ENCODE measurements at regions not wholly inside any gene's neighbourhood (a gene's known extent, or its start where the extent isn't known, plus 50 kb on each side); places are given as distances from the start of the nearest gene placed in this dataset.

- H2AFZ ChIP-seq (ENCODE audit: low read depth, low read length, poor library complexity, severe bottlenecking) = no peak overlapping the region
- no peaks in the 10 kb centered on the region for H3K9me3 ChIP-seq (ENCODE audit: control insufficient read depth in 1 of 2, insufficient read depth in 1 of 2, low read depth in 1 of 2, low read length in 2 of 2)
- no peak overlapping the region for H3K4me2 ChIP-seq (ENCODE audit: low read length)
- no peaks in the 10 kb centered on the region for H4K20me1 ChIP-seq (ENCODE audit: insufficient read depth)
- intact Hi-C loops (cut with micrococcal nuclease) = no loop called here
- DNase-seq (ENCODE audit: low read depth, low spot score) (no peak), ATAC-seq (no peak)
- no peak overlapping the region for H3K4me3 ChIP-seq (replicated peaks in 1 of 2; ENCODE audit: low read depth in 1 of 2, low read length in 2 of 2)
- ChIA-PET RAD21 (ENCODE audit: low non-redundant PET in 1 of 2, low total read pairs in 2 of 2, uncharacterized antibody in 2 of 2, unreplicated experiment in 2 of 2) (no interaction called here), CTCF (no interaction called here), POLR2A (interaction anchor here (1.0 kb wide), 1 partner anchor 23 kb away, joined by 3 read pairs; no protein-coding TSS in a partner anchor)
- BruUV-seq (replicated peaks) = no TSS peak
- no peak overlapping the region for H3K9ac ChIP-seq (ENCODE audit: low read length)
- H3K27me3 ChIP-seq (ENCODE audit: insufficient read depth, low read length) = no peaks in the 10 kb centered on the region
- no peaks in the 10 kb centered on the region for H3K36me3 ChIP-seq (ENCODE audit: control insufficient read depth in 1 of 2, insufficient read depth in 2 of 2, low read length in 2 of 2)
- H3K4me1 ChIP-seq (ENCODE audit: control insufficient read depth in 1 of 2, insufficient read depth in 2 of 2, low read length in 2 of 2) = no peaks in the 10 kb centered on the region
- no peak overlapping the region for H3K27ac ChIP-seq (ENCODE audit: low read depth, low read length)
- H3K79me2 ChIP-seq (ENCODE audit: insufficient read depth, low read length) = no peaks in the 10 kb centered on the region
- TF ChIP-seq JUND (IDR thresholded peaks at IDR 0.05) (no peak), REST (IDR thresholded peaks at IDR 0.05; ENCODE audit: low read depth) (no peak), SIN3A (IDR thresholded peaks at IDR 0.05; ENCODE audit: low read depth) (no peak), SRF (IDR thresholded peaks at IDR 0.05; ENCODE audit: low read depth) (no peak), TCF7L2 (IDR thresholded peaks at IDR 0.05; ENCODE audit: borderline replicate concordance, extremely low read depth, insufficient read depth, insufficient read length) (no peak), RAD21 (IDR thresholded peaks at IDR 0.05; ENCODE audit: low read depth) (no peak), ZBTB33 (IDR thresholded peaks at IDR 0.05; ENCODE audit: extremely low read depth, insufficient replicate concordance, low read length) (no peak), EZH2 (IDR thresholded peaks at IDR 0.05) (no peak), ELF1 (IDR thresholded peaks at IDR 0.05; ENCODE audit: borderline replicate concordance, low read depth) (no peak), ZNF274 (IDR thresholded peaks at IDR 0.05; ENCODE audit: low read depth, low read length) (no peak)
- no peaks in the 10 kb centered on the region for H3K9me2 ChIP-seq (ENCODE audit: insufficient read depth)
These were observed 648.1 kb downstream of the CPS1 start for GRCh38 chr2:211204456-211204855.

All from HCT116 (cell line).